ENCODE measurements at regions not wholly inside any gene's neighbourhood (a gene's known extent, or its start where the extent isn't known, plus 50 kb on each side); places are given as distances from the start of the nearest gene placed in this dataset.
"Not testable (repeated sequence)": the region's sequence is repeated elsewhere in the genome, so short reads cannot be mapped to it uniquely, and the experiment has no call there.

- not testable (repeated sequence) for DNase-seq
Measured at GRCh38 chr16:33712308-33712707, 252.9 kb downstream of the TP53TG3F start.

GRCh38 chr16:33712851-33713709 is 253.7 kb downstream of the TP53TG3F start:
- DNase-seq = not testable (repeated sequence)

- DNase-seq = not testable (repeated sequence)
Measured at GRCh38 chr16:33713710-33714538, 254.5 kb downstream of the TP53TG3F start.

DNA sequence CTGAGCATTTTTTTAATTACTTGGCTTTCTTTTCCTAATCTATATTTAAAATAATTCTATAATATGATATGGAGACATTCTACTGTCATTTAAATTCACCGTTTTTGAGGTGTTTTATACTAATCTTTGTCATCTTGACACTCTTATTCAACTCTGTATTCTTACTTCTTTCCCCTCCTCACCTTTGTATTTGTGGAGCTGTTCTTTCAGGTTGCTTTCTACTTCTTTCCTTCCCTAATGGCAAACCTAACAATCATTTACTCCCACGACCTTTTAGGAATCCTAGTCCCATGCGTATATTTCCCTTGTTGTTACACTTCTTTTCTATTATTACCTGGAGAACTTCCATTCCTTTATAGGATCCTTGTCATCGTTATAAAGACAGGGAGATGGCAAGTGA is 271.8 kb downstream of the TP53TG3F start:
- not testable (repeated sequence) for DNase-seq

- not testable (repeated sequence) for DNase-seq
Measured at GRCh38 chr16:33734650-33735049, 275.2 kb downstream of the TP53TG3F start.

DNA sequence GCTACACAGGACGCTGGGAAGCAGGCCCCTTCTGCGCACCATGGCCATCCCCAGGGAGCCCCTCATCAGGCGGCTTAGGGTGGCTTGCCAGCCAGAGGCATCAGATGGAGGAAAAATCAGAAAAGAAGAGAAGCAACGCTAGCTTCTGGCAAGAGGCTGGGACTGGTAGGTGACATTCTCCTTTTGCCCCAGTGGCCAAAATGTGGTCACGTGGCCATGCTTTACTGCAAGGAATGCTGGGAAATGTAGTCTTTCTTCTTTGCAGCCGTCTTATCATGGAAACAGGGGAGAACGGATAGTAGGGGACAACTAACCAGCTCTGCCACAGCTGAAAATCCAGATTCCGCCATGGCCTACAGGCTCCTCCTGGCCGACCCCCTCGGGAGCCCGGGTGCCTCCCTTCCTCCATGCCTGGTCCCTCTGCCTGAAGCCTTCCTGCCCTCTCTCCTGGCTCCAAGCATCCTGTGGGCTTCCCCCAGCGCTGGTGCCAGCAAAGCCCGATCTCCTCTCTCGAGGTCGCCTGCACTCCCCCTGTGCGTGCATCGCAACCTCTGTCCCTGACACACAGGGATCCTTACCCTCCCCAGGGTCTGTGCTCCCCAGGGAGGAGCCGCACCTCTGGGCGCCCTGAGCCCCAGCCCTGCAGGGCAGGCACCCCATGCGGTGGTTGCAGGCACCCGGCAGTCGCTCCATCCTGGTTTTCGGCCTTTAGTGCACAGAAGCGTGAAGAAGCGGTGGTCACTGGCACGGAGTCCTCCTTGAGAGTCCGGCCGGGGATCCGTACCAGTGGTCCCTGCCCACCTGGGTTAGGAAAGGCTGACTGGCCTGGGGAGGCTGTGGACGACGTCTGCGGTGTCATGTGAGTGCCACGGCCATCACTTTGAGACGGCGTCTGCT is 307.7 kb downstream of the TP53TG3F start:
- DNase-seq = not testable (repeated sequence)

DNA sequence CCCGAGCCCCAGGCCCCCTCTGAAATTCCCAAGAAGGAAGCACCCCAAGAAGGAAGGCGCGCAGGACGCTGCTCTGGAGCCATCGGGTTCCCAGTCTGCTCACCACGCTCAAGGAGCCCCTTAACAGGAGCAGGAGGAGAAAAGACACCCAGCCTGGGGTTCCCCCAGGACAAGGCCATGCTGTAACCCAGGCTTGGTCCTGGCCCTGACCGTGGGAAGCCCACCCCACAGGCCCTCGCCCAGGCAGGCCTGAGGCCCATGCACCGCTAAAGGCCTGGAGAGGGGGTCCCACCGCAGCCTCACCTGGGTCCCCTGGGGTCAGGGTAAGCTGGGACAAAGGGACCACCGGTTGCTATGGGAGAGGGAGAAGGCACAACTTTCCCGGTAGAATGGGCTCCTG is 309.3 kb downstream of the TP53TG3F start:
- DNase-seq = not testable (repeated sequence)

- not testable (repeated sequence) for DNase-seq
Measured at GRCh38 chr16:33769180-33769846, 309.9 kb downstream of the TP53TG3F start.

DNA sequence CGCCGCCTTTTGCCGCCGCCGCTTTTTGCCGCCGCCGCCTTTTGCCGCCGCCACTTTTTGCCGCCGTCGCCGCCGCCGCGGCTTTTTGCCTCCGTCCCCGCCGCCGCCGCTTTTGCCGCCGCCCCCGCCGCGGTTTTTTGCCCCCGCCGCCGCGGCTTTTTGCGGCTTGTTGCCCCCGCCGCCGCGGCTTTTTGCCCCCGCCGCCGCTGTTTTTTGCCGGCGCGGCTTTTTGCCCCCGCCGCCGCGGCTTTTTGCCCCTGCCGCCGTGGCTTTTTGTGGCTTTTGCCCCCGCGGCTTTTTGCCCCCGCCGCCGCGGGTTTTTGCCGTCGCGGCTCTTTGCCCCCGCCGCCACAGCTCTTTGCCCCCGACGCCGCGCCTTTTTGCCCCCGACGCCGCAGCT is 311.1 kb downstream of the TP53TG3F start:
- not testable (repeated sequence) for DNase-seq

DNA sequence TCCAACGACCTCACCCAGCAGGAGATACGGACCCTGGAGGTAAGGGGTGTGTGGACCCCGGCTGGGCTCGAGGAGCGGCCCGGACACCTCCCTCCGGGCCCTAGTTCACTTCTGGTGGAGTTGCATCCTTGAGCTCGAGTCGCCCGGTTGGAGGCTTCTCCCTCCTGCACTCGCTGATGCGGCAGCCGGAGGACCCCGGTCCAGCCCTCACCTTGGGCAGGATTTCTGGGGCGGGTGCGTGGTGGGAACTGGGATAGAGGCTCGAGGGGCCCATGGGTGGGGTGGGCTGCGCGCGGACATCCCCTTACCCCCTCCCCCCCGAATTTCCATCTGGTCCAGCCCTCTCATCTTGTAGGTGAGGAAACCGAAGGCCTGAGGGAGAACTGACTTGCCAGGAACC is 311.8 kb downstream of the TP53TG3F start:
- not testable (repeated sequence) for DNase-seq

GRCh38 chr16:33773966-33774365 is 314.6 kb downstream of the TP53TG3F start:
- DNase-seq = not testable (repeated sequence)

GRCh38 chr16:33774724-33775123 is 315.3 kb downstream of the TP53TG3F start:
- not testable (repeated sequence) for DNase-seq

DNA sequence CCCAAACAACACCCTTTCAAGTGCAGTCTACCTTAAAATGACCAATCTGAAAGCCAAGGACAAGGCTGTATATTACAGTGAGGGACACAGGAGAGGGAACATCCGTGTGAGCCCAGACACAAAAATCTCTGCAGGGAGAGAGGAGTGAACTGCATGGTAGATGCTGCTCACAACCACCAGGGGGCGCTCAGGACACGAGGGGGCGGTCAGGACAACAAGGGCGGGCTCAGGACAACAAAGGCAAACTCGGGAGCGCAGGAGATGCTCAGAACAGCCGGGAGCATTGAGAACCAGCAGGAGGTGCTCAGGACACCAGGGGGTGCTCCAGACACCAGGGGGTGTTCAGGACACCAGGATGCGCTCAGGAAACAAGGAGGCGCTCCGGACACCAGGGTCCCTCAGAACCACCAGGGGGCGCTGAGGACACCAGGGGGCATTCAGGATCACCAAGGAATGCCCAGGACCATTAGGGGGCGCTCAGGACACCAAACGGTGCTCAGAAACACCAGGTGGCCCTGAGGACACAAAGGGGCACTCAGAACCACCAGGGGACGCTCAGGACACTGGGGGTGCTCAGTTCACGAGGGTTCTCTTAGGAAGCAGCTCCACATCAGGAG is 357.0 kb downstream of the TP53TG3F start:
- not testable (repeated sequence) for DNase-seq

DNA sequence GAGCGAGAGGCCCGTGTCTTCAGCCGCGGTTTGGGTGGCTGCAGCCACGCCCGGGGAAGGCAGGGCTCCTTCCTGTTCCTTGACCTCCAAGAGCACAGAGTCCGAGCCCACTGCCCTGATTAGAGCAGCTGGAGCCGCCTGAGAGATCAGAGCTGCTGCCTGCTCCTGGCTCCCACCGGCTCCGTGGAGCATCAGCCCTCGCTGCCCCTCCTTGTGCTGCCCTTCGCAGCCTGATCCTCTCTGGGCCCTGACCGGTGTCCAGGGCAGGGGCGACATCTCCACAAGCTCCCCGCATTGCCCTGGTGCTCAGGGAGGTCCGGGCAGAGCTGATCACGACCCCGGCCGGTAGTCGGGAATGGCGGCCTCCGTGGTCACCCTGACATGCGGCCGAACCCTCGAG is 365.3 kb downstream of the TP53TG3F start:
- not testable (repeated sequence) for DNase-seq

- not testable (repeated sequence) for DNase-seq
Measured at GRCh38 chr16:33827522-33827921, 368.1 kb downstream of the TP53TG3F start.

DNA sequence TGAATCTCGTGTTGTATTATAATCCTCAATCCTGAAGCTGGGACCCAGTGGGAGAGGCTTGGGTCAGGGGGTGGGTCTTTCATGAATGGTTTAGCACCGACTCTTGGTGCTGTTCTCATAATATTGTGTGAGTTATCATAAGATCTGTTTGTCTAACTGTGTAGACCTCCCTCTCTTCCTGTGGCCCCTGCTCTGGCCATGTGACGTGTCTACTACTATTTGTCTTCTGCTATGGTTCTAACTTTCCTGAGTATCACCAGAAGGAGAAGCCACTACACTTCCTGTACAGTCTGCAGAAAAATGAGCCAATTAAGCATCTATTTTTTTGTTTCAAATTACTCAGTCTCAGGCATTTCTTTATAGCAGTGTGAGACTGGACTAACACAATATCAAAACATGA is 379.7 kb downstream of the TP53TG3F start:
- DNase-seq = not testable (repeated sequence)

DNA sequence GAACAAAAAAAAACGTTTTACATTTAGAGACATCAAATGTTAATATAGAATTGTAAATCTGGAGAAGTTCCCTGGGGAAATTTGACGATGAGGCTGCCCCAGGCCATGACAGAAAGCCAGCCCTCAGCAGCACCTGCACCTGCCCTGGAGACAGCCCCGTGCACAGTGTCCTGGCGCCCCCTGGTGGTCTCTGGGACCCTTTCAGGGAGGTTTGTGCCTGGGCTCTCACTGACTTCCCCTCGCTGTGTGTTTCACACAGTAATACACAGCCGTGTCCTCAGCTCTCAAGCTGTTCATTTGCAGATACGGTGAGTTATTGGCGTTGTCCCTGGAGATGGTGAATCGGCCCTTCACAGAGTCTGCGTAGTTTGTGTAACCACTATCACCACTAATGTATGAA is 385.1 kb downstream of the TP53TG3F start:
- peak in 1 of 2 experiments; percentile 2 for DNase-seq
